SK-MEL-5 (cell line): ENCODE measurements at regions not wholly inside any gene's neighbourhood (a gene's known extent, or its start where the extent isn't known, plus 50 kb on each side); places are given as distances from the start of the nearest gene placed in this dataset.

ENCODE experiments used
- DNase-seq: peaks from one replicate; pipeline ENCODE4 v3.0.0-alpha.2; 2016; ENCODE audit warnings: low read depth, low spot score
- in situ Hi-C: cut with HindIII; loops from 2 replicates; pipeline ENCODE4 v1.10.0; 2016; ENCODE audit warnings: low sequenced_read_pairs, high pct_unique_total_duplicates, low pct_unique_long_range_greater_than_20kb

DNA sequence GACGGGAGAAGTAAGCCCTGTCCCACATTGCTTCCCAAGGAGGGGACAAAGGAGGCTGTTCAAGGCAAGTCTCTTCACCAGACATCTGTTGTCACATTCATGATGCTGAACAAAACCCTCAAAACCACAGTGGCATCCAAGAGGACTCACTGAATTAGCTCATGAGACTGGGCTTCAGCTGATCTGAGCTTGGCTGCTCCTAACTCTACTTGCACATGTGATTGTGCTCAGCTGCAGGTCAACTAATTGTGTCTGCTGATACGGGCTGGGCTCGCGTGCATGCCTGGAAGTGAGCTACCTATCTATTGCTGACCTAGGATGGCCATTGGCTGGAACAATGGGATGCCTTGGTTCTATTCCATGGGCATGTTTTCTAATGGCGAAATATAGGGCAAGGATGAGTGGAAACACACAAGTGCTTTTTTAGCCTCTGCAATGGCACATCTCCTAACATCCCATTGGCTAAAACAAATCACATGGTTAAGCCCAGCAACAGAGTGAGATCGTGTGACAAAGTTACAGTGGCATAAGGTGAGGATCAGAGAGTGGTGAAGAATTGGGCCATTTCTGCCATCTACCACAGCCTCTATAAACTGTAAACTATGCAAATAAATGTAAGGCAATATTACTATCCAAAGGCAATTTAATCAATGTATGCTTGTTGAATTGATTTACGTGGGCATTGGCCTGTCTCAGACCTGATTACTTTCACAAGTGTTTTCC lies 52.9 kb upstream of the CAPN13 start:
- in situ Hi-C loops: no loop called here
- peak; percentile 46 for DNase-seq
